Stomach (tissue), 8 donors: ENCODE measurements at regions not wholly inside any gene's neighbourhood (a gene's known extent, or its start where the extent isn't known, plus 50 kb on each side); places are given as distances from the start of the nearest gene placed in this dataset.

Experiments used
- DNase-seq, 2 donors: peaks; one replicate each; pipeline versions ENCODE4 v3.0.0 to v3.0.0-alpha.2; 2013 to 2019
- H3K27ac ChIP-seq, 5 donors: fragments of 200-600 bp in 4 of 5; sonication (generic) in 4 of 5; one replicate each; pipeline ENCODE4 v1.5.1; 2013 to 2019; ENCODE audit warnings: mild to moderate bottlenecking in 1 of 5, moderate library complexity in 1 of 5
- H3K27me3 ChIP-seq, 3 donors: fragments of 200-600 bp; sonication (generic); one replicate each; pipeline ENCODE4 v1.5.1; 2017 to 2019; ENCODE audit warnings: mixed run types in 1 of 3
- H3K36me3 ChIP-seq, 4 donors: fragments of 200-600 bp; sonication (generic); 1 replicate in 3 of 4; 2 replicates in 1 of 4; pipeline ENCODE4 v1.5.1; 2016 to 2019
- H3K4me1 ChIP-seq, 4 donors: fragments of 200-600 bp; sonication (generic); one replicate each; pipeline ENCODE4 v1.5.1; 2016 to 2019
- H3K4me3 ChIP-seq, 4 donors: fragments of 200-600 bp; sonication (generic) in 3 of 4; one replicate each; pipeline ENCODE4 v1.5.1; 2016 to 2019; ENCODE audit warnings: mild to moderate bottlenecking in 1 of 4
- H3K9me3 ChIP-seq, 4 donors: fragments of 200-600 bp; sonication (generic); one replicate each; pipeline ENCODE4 v1.5.1; 2016 to 2019
- CTCF ChIP-seq, 7 experiments: fragments of 450-650 bp in 4 of 7; fragments of 200-600 bp in 3 of 7; sonication (generic) in 3 of 7; IDR thresholded peaks; one replicate each; pipeline ENCODE4 v1.5.1; 2016 to 2019; ENCODE audit warnings: antibody characterized with exemption in 7 of 7, control low read depth in 2 of 7, mild to moderate bottlenecking in 1 of 7
- EP300 ChIP-seq: sonication (generic); formaldehyde crosslinking; IDR thresholded peaks from one replicate; pipeline ENCODE4 v1.6.1; 2017; ENCODE audit warnings: antibody characterized with exemption
- POLR2A ChIP-seq, 4 donors: fragments of 450-650 bp; IDR thresholded peaks; one replicate each; pipeline ENCODE4 v1.6.1; 2016; ENCODE audit warnings: antibody characterized with exemption in 4 of 4, control low read depth in 2 of 4, mild to moderate bottlenecking in 1 of 4, moderate library complexity in 1 of 4
- POLR2AphosphoS5 ChIP-seq, 3 donors: sonication (generic); formaldehyde crosslinking; IDR thresholded peaks; one replicate each; pipeline ENCODE4 v1.6.1; 2016; ENCODE audit warnings: antibody characterized with exemption in 3 of 3
- WGBS, 5 donors: extraction: QIAGEN DNeasy Blood & Tissue Kit in 3 of 5; methylation state at CpG; one replicate each; pipeline versions ENCODE4 v1.1.5 to v1.1.7; 2013 to 2018; 5-methylcytosine and 5-hydroxymethylcytosine counted together
- intact Hi-C: fragments of 100-400 bp; cut with DNase I; formaldehyde crosslinking; loops from one replicate; pipeline ENCODE4 v1.15.1; 2023; ENCODE audit warnings: low total_unique reads
- donor health status: healthy with polysubstance abuse.
- donor health status: Bipolar disorder and iron deficiency.
- donor health status: healthy.

DNA sequence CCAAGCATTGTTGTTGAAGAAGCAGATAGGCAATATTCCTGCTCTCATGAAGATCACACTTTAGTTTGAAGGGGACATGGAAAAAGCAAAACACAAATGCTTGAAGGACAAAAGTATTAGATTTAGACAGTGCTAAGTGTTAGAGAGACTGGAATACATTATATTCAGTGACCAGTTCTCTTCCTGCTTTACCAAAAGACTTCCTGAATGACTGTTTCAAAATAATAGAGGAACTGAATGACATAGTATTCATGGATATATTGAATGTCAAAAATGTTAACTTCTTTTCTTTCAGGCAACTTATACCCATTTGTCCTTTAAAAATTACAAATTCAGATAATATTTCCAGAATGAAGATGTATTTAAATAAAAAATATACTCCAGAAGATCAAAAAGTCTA, 178.0 kb upstream of the IVNS1ABP start:
- intact Hi-C loops: no loop called here
- Histone ChIP-seq H3K4me3 (no peak overlapping the region), H3K27ac (no peak overlapping the region), H3K9me3 (no peaks in the 10 kb centered on the region), H3K36me3 (no peaks in the 10 kb centered on the region), H3K27me3 (no peaks in the 10 kb centered on the region), H3K4me1 (no peaks in the 10 kb centered on the region)
- no peak for DNase-seq
- TF ChIP-seq POLR2AphosphoS5 (IDR thresholded peaks at IDR 0.05): no peak
- no peak for TF ChIP-seq EP300
- no peak for TF ChIP-seq CTCF (IDR thresholded peaks at IDR 0.05)
- no peak for TF ChIP-seq POLR2A (IDR thresholded peaks at IDR 0.05)

GRCh38 chr1:185492089-185492825, 175.2 kb upstream of the IVNS1ABP start:
- intact Hi-C loops: no loop called here
- TF ChIP-seq POLR2A (IDR thresholded peaks at IDR 0.05): no peak
- TF ChIP-seq EP300: no peak
- no peak for TF ChIP-seq POLR2AphosphoS5 (IDR thresholded peaks at IDR 0.05)
- no peak for TF ChIP-seq CTCF (IDR thresholded peaks at IDR 0.05)
- Histone ChIP-seq H3K4me1 (peaks cover 0 to 9% (median 5%) of the 10 kb centered on the region in 4 donors), H3K27me3 (no peaks in the 10 kb centered on the region), H3K27ac (no peak overlapping the region), H3K36me3 (no peaks in the 10 kb centered on the region), H3K4me3 (no peak overlapping the region), H3K9me3 (no peaks in the 10 kb centered on the region)
- no peak for DNase-seq

GRCh38 chr1:185491604-185492003, 174.6 kb upstream of the IVNS1ABP start:
- intact Hi-C loops: no loop called here
- H3K27ac ChIP-seq: no peak overlapping the region
- 49 to 71% (median 59%) methylated on average over 2 of the region's 2 CpGs for WGBS, 5 donors
- no peak for DNase-seq
- H3K27me3 ChIP-seq: no peaks in the 10 kb centered on the region
- H3K4me1 ChIP-seq: peaks cover 0 to 9% (median 5%) of the 10 kb centered on the region in 4 donors
- H3K9me3 ChIP-seq: no peaks in the 10 kb centered on the region
- no peak overlapping the region for H3K4me3 ChIP-seq
- H3K36me3 ChIP-seq: no peaks in the 10 kb centered on the region
- TF ChIP-seq CTCF (IDR thresholded peaks at IDR 0.05) (no peak), POLR2A (IDR thresholded peaks at IDR 0.05) (no peak), POLR2AphosphoS5 (IDR thresholded peaks at IDR 0.05) (no peak), EP300 (no peak)

DNA sequence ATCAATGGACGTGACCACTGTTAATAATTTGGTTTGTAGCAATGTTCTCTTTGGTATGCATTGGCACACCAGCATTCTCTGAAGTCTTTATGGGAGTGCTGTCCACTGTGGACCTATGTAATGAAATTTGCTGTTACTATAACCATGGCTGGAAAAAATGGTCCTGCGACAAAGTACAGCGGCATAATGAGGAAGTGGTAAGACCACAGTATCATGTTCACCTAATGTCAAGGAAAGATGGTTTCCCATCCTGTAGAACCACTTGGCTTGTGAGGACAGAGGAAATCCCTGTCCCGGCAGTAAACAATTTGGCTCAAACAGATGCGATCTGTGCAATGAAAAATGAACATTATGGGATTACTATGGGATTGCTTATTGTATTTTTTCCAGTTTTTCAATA, 173.9 kb upstream of the IVNS1ABP start:
- Histone ChIP-seq H3K4me1 (peaks cover 0 to 9% (median 5%) of the 10 kb centered on the region in 4 donors), H3K9me3 (no peaks in the 10 kb centered on the region), H3K27me3 (no peaks in the 10 kb centered on the region), H3K4me3 (no peak overlapping the region), H3K27ac (no peak overlapping the region), H3K36me3 (no peaks in the 10 kb centered on the region)
- intact Hi-C loops: no loop called here
- no peak for DNase-seq
- whole genome bisulfite sequencing, 5 donors: 73 to 91% (median 81%) methylated on average over 5 of the region's 5 CpGs
- TF ChIP-seq POLR2AphosphoS5 (IDR thresholded peaks at IDR 0.05): no peak
- no peak for TF ChIP-seq POLR2A (IDR thresholded peaks at IDR 0.05)

GRCh38 chr1:185489406-185489805, 172.4 kb upstream of the IVNS1ABP start:
- intact Hi-C loops: no loop called here
- no peak for DNase-seq
- Histone ChIP-seq H3K36me3 (no peaks in the 10 kb centered on the region), H3K27me3 (no peaks in the 10 kb centered on the region), H3K27ac (no peak overlapping the region), H3K4me1 (peaks cover 0 to 9% (median 5%) of the 10 kb centered on the region in 4 donors), H3K4me3 (no peak overlapping the region), H3K9me3 (no peaks in the 10 kb centered on the region)
- TF ChIP-seq POLR2A (IDR thresholded peaks at IDR 0.05): no peak
- WGBS, 5 donors: 70 to 92% (median 87%) methylated on average over 3 of the region's 3 CpGs
